NCI-H69 (cell line): ENCODE measurements at regions not wholly inside any gene's neighbourhood (a gene's known extent, or its start where the extent isn't known, plus 50 kb on each side); places are given as distances from the start of the nearest gene placed in this dataset.
"Not testable (repeated sequence)": the region's sequence is repeated elsewhere in the genome, so short reads cannot be mapped to it uniquely, and the experiment has no call there.

Experiments
- DNase-seq: peaks from one replicate; lab custom pipeline; 2025; lab: John Stamatoyannopoulos, UW

DNA sequence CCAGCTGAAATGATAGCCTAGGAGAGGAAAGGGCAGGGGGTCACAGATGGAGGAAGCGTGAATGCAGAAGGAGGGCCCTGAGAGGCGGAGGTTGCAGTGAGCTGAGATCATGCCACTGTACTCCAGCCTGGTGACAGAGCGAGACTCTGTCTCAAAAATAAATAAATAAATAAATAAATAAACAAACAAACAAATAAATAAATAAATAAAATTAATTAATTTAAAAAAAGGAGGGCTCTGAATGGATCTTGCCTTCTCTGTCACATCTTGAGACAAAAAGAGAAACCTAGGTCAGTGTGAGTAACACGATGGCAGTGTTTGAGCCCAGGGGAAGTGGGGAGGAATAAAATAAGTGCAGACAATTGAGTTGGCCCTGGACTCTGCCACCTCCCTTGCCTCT, 182.3 kb upstream of the DAAM1 start:
- not testable (repeated sequence) for DNase-seq

DNA sequence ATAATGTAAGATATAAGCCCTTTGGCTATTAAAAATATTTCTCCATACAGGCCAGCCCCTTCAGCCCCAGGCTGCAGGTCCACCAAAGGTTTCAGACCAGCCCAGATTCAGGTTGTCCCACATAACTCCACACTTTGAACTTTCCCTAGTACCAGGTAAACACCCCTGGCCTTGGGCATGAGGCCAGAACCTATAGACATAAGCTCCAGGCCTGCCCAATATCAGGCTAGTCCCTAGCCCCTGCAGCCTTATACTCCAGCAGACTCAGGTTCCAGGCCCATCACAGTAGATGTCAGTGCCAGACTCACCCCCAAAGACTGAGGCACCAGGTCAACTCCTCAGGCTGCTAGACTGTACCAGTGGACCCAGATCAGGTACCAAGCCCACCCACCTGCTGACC, 178.5 kb upstream of the DAAM1 start:
- DNase-seq = no peak

DNA sequence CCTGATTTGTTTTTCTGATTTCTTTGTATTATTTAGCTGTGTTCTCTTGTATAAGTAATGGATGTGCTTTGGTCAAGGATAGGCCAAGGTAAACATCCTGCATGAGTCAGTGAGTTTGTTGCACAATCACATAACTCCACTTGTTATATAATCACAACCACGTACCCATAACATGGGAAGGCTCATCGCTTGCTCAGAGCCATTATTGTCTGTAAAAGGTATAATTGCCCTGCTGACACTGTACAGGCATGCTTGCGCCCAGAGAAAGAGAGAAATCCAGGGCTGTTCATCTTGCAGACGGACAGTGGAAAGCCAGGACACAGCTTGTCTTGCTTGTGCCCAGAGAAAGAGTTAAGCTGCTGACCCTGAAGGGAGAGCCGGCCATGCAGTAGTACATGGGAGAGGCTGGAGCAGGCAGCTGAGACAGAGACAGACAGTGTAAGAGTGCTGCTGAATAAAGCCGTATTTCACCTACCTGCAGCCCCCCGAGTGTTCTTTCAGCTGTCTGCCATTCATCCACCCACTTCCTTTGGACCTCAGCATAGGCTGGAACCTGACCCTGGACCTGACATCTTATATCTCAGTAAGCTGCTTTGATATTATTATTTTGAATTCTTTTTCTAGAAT, 174.7 kb upstream of the DAAM1 start:
- DNase-seq = no peak

DNA sequence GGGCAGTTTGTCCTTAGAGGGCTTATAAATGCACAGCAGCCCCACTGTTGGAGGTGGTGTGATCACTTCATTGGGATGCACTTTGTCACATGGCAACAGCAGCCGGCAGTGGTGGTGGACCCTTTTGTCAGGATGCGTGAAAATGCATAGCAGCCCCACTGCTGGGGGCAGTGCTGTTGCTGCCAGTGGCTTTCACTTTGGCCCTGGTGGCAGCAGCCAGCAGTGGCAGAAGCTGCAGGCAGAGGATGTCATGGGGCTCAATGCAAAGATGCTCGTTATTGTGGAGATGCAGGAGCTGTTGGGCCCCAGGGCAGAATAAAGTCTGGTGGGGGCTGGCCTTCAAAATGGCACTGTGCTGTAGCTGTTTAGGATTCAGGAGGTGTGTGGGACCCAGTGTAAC, 173.0 kb upstream of the DAAM1 start:
- DNase-seq = peak; percentile 60

DNA sequence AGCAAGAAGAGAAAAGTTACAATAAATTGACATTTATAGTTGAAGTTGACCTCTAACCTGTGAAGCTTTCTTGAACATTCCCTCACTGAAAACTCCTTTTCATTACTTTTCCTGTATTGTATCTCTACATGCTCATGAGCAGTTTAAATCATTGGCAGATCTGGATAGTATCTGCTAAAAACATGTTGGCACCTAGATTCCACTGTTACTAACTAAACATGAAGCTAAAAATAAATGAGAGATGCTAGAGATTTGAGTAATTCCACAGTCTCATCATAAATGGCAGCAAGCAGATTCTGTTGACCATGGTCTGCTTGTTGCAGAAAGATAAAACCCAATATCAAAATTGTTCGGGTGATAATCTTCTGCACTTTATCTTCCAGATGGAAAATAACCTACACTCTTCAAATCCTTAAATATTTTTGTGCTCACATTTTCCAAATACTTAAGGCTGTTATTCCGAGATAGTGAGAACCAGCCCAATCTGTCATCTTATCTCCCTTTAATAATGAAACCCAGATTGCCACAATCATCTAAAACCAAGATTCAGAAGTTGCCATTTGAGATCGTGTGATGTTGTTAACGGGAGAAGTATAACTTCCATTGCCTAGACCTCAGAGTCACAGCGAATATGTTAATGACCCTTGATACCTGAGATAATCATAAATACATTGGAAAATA, 171.0 kb upstream of the DAAM1 start:
- DNase-seq = no peak

DNA sequence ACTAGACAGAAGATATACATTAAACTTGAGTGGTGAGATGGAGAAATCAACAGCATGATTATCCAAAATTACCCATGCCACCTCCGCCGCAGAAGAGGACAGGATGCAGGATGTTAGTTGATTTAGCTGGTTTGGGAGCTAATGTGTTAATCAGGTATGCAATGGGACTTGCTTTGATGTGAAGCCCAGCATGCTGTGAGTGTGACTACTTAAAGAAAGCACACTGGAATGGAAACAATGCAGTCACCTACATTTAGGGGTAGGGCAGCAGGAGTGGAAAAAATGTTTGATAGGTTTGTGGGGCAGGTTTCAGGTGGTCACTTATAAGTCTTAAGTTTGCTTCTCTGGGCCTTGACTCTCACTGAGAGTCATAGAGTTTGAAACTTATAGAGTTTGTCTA, 170.0 kb upstream of the DAAM1 start:
- no peak for DNase-seq

DNA sequence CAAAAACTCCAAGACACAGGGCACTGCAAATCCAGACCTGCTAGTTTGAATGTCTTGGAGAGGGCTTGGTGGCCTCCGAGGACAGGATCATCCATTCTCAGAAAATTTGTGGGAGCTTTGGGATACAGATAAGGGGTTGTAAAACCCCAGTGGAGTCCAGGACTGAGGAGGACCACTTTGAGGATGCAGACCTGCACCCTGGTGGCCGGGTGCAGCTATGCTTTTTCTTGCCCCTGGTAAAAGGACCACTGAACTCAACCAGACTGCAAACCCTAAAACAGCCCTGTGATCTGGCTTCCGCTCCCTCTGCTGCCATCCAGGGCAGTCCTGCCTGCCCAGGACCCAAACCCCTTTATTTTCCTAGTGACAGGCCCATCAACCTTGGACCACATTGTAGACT, 169.5 kb upstream of the DAAM1 start:
- DNase-seq = peak; percentile 50

DNA sequence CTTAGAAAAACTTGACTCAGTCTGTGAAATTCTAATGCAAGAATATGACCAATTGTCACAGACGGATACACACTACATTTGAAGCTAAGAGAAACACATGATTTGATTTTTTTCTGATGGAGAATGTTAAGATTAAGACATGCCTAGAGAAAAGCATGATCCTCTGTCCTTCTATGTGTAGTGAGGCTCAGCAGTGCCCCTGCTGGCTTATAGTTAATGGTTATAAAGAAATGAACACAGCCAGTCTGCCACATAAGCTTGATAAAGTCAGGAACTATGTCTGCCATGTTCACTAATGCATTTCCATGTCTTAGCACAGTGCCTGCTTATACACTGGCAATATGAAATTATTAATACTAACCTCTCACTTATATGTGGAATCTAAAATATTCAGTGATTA, 168.1 kb upstream of the DAAM1 start:
- DNase-seq = peak; percentile 69

DNA sequence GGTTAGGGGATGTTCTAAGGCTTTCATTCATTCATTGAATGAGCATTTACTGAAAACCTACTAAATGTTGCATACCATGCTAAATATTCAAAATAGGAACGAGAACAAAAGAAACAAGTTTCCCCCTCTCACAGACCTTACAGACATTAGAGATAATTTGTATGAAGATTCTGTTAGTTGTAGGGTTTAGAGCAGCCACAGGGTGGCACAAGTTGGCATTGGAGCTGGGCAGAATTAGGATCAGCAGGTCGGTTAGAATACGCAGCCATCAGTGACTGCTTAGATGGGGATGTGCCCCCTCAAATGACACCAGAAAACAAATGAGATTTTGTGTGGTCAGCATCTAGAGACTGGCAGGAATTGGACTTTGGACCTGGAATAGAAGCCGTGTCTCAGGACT, 166.3 kb upstream of the DAAM1 start:
- peak; percentile 43 for DNase-seq

DNA sequence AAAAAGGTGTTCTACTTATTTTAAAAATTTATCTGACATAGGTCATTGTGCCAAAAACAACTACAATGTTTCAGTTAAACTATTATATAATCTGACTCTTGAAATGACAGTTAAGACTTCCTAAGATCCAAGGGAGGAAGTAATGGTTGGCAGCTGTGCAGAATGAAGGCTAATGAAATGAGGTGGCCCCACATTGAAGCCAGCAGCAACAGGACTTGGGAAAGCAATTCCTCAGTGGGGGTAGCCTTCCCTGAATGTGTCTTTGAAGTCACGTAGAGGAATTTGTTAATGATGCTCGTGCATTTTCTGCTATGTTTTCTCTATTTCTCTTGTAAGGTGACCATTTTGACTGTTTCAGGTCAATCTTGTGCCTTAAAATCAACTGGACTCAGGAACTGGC, 162.4 kb upstream of the DAAM1 start:
- DNase-seq = no peak

DNA sequence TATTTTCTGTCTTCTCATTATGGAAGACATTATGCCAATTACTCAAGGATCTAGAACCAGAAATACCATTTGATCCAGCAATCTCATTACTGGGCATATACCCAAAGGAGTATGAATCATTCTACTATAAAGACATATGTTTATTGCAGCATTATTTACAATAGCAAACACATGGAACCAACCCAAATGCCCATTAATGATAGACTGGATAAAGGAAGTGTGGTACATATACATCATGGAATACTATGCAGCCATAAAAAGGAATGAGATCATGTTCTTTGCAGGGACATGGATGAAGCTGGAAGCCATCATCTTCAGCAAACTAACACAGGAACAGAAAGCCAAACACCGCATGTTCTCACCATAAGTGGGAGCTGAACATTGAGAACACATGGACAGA, 161.8 kb upstream of the DAAM1 start:
- not testable (repeated sequence) for DNase-seq

DNA sequence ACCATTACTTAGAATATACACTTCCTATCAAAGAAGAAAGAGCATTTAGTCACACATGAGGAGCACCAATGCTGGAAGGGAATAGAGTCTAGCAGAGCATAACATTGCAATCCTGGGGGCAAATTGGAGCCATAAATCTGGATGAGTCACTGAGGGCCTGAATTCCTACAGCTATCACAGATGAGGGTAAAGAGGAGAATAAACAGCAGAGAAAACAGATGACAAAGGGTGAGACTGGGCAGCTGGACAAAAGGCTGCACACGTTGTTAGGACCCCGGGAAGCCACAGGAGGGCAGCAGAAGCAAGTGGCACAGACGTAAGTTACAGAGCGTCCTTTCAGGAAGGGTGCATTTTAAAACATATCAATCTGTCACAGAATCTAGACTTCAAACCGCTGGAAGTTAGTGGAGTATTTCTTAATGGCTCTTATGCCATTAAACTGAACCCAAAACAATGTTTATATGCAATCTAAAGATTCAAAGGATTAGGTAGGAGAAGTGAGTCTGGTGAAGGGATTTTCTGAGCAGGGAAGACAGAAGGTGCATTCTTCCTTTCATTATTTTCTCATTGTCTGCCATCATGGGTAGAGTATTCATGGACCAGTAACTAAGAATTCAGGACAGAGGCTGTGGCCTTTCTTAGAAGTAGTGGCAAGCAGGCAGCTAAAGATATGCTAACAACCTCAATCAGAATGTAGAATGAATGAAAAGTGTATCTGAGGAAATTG, 159.8 kb upstream of the DAAM1 start:
- peak; percentile 98 for DNase-seq

DNA sequence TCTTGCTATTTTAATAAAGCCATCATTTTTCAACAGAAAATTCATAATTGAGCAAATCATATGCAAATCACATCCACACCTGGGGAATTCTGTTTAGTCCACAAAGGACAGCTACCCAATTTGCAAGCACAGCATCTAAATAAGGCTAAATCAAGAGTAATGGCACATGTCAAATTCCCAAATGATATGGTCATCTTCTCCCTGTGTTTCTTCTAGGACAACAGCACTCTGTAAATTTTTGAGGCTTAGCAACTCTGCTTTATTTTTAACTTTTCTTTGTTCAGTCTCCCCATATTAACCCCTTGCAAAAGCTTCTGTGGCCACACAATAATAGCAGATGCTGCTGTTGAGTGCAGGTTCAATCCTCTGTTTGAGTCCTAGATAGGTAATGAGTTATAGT, 155.6 kb upstream of the DAAM1 start:
- DNase-seq = no peak

DNA sequence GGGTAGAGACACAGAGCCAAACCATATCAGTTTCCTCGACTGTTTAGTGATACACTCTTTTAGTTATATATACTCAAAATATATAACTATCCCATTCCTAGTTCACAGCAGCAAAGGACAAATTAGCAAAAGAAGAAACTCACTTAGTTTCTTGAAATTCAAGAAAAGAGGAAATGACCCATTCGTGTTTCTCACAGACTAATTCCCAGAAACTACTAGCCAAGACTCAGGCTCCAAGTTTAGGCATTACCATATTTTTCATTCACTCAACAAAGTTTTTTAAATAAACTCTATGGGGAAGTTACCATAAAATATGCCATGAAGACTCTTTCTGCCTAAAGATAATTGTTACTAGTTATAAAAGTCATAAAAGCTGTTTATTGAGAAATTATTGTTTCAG, 152.3 kb upstream of the DAAM1 start:
- DNase-seq = no peak

DNA sequence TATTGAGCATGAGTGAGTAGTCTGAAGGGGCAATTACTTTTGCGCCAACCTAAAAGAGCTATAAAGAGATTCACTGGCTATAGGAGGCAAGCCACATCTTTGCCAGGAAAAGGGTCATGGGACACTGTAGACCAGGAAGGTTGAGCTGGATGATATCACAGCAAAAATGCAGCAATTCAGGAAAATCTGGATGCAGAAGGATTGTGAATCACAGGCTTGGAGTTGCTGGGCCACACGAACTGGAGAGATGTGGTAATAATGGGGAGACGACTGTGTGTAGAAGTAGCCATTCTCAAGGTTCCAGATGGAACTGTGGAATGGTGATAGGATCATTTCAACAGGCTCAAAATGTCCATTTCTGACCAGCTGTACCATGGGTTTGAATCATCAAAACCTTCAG, 151.4 kb upstream of the DAAM1 start:
- DNase-seq = no peak

DNA sequence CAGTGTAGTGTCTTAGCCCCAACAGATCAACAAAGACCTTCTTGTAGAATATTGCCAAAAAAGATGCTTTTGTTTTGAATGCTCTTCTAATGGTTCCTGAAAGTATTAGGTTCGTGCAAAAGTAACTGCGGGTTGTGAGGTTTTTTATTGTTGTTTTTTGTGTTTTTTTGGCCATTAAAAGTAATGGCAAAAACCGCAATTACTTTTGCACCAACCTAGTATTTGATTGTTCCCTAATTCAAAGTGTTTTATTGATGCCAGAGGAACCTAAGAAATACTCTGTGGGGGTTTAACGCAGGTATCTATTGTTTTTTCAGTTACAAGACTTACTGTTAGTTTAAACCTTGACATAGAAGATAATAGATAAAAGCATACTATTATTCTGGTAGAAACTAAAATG, 150.8 kb upstream of the DAAM1 start:
- no peak for DNase-seq

DNA sequence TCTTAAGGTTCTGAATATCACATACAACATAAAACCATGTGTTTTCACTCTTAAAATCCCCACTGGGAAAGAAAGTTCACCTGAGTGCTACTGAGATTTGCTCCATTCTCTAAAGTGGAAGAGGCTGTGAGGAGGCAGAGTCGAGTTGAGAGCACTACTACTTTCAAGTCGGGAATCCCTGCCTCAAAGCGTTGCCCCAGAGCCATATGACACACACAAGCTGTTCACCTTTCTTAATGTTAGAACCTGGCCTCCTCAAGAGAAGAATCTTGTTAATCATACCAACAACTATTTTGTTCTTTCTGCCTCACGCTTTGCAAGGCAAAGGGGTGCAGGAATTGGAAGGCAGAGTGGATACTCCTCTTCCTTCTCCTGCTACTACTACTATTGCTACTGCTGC, 149.7 kb upstream of the DAAM1 start:
- DNase-seq = no peak

DNA sequence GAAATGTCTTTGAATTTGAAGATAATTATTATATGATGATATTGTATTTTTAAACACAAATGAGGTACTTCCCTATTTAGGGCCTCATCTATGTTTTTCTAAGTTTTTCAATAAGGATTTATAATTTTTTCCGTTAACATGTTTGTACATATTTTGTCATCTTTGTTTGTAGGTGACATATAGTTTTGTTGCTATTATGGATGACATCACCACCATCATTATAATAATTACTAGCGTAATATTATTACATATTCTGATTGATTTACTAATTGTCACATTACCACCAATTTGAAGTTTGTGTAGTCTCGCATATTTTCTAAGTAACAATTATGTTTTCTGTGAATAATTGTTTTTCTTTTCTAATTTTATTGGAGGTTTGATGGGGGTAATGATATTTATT, 147.2 kb upstream of the DAAM1 start:
- no peak for DNase-seq

DNA sequence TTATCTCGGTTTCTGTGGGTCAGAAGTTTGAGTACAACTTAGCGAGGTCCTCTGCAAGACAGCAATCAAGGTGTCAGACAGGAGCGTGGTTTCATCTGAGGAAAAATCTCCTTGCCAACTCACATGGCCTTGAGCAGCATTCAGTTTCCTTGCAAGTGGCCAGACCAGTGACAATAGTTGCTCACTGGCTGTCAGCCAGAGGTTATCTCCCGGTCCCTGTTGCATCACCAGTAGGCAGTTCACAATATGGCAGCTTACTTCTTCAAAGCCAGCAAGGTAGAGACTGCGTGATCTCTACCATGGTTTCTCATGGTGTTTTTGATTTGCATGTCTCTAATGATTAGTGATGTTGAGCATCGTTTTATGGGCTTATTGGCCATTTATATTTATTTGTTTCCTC, 143.8 kb upstream of the DAAM1 start:
- no peak for DNase-seq

DNA sequence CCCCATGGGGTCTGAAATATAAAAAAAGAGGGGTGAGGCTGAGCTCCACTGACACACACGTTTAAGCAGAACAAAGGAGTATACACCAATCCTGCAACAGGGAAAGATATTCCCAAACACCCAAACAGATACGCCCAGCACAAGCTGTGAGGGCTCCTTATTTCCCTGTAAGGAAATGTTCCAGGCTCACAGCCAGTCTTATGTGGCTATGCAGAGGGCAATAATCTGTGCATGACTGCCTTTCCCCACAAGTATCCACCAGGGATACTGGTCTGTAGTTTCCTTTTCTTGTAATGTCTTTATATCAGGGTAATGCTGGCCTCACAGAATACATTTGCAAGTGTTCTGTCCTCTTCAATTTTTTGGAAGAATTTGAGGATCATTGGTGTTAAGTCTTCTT, 141.7 kb upstream of the DAAM1 start:
- DNase-seq = no peak

DNA sequence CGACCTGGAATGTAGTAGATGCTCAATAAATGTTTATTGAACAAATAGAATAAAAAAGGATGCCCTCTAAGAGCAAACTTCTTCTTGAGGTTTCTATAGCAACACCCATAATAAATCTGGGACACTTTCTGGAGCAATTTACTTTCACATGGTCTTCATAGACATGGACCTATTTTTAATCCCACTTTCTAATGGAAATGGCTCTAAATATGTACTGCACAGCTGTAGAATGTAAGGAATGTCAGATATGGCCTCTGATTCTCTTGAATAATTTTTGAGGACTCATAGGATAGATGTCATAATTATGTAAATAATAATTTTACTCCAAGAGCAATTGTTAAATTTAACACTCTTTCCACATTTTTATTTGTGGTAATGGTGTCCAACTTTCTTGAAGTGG, 133.5 kb upstream of the DAAM1 start:
- no peak for DNase-seq

DNA sequence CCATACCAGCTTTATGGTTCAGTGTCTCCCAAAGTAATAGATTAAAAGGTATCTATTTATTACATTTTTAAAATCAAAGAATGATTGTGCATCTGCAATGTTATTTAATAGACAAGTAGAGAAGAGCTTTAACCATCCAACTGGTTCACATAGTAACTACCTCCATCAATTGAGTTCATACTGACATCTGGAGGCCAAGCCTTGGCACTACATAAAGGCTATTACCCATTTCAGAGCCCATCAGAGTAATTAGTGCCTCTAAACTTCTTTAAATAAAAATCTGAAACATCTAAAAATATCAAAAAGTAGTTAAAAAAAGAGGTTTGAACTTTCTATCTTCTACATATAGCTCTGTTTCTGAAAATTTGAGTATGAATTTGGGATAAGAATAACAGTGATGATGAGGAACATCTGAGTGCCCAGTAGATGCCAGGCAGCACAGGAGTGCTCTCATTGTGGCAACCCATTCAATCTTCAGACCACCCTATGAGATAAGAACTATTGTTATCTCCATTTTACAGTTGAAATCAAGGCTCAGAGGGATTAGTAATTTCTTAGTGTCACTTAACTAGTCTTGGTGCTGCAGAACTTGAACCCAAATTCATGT, 132.9 kb upstream of the DAAM1 start:
- peak; percentile 80 for DNase-seq

DNA sequence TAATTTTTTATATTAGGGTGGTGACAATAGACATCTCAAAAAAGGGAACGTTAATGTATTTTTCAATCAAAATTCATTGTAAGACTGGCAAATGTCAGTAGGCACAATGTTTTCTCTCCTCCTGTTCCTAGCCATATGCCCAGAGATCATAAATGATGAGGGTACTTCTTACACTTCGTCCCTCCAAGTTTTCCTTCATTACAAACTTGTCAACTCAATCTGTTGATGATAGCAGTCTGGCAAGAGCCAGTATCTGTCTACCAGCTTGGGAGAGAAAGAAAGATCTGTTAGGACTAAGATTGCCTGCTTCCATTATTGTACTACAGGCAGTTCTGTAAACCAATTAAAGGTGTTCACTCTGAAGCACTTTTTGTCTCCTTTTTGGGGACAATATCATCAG, 130.9 kb upstream of the DAAM1 start:
- no peak for DNase-seq
